Kidney tubule cell (primary cell): ENCODE measurements at regions not wholly inside any gene's neighbourhood (a gene's known extent, or its start where the extent isn't known, plus 50 kb on each side); places are given as distances from the start of the nearest gene placed in this dataset.

Experiments
- DNase-seq: peaks from one replicate; pipeline ENCODE4 v3.0.0-alpha.2; 2018; ENCODE audit warnings: low spot score

DNA sequence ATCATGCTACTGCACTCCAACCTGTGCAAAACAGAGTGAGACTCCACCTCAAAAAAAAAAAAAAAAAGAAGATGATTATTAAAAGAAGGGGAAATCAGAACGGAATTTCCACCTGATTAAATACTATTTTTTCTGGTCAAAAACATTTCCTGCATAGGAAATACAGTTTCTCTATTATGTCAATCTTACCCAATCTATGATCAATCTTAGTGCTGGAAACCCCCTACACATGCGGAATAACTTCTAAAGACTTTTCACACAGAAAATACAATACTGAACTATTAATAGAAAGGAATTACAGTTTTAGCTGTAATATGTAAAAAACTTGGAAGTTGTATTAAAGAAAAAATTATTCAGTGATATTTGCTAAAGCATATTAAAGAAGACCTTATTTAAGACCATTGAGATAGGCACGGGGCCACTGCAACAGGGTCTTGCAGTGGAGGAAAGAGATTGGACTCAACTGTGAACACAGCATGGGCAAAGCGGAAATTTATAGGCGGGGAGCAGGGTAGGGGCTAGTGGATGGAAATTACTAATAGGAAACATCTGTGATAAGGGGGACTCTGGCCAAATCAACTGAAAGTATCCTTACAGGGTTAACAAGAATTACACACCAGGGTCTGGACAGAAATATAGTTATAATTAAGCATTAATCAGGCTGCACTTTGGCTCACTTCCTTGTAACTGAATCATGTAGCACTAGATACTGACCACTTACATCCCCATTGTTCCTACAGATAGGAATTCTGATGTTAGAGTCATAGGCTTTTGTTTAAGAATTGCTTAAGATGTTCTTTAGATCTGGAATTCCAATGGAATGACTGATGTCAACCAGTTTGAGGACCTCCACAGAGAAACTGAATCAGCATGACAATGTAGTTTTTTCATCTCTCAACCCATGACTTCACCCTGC is 411.5 kb upstream of the DDI1 start:
- peak; percentile 98 for DNase-seq

DNA sequence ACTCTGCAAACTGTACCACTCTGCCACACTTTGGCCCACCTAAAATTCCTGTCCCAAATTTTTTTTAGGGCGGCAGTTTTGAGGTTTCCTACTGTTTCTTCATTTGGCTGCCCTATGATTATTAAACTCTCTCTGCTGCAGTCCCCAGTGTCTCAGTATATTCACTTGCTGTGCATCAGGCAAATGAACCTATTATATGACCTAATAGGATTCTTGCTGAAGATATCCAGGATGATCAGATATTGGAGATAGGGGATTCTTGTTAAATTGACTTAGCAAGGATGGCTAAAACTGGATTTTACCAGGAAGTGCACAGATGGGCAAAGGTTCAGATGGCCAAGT is 410.8 kb upstream of the DDI1 start:
- no peak for DNase-seq

DNA sequence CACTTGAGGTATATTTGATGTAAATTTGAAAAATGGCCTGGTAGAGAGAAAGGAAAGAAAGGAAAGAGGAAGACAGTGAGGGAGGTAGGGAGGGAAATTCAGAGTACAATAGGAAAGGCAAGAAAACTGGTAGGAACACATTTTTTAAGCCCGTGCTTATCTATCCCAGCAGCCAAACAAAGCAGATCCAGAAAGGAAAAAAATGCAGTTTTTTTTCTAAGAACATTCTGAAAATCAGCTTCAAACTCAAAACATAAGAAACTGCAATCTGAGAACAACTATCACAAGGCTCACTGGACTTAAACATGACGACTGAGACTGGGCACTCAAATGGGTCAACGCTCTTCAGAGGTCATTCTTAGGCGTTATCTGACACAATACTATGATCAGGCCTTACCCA is 408.3 kb upstream of the DDI1 start:
- DNase-seq: no peak

DNA sequence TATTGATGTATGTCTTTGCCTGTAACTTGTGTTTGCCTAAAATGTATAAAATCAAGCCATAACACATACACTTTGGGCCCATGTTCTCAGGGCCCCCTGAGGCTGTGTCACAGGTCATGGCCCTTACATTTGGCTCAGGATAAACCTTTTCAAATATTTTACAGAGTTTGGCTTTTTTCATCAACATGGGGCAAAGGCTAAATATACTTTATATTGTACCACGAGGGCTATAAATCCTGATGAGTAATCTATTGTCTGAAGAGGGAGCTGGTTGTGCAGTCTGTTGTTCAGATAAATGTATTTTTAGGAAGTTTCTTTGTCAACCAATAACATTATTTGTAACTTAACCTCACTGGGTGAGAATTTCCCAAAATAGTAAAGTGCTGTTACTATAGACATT is 404.6 kb upstream of the DDI1 start:
- no peak for DNase-seq

DNA sequence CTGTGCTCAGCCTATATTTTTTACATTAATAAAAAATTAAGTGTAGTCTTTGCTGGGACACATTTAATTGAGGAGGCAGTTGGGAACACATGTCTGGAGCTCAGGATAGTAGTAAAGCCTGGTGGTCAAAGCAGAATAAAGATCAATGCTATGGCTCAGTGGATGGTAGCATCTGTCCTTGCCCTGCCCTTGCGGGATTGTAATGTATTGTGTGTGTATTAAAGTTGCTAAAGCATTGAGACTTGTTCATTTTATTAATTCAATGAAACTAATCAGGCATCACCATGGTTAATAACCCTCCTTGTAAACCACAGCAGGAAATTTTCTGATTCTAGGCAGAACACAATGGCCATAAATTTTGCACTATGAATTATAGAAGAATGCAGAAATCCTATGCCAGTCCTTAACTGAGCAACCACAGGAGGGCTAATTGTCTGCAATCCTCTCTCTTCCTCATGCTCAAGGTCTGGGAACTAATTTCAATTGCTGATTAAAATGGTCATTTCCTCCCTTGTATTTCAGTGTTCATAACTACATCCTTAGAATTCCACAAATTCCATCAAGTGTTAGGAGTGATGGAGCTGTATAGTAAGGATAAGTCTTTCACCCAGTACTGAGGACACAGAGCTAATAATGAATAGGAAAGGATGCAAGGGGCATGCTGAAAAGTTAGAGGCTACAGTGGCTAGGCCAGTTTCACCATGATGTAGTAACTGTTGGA is 403.2 kb upstream of the DDI1 start:
- peak; percentile 72 for DNase-seq

DNA sequence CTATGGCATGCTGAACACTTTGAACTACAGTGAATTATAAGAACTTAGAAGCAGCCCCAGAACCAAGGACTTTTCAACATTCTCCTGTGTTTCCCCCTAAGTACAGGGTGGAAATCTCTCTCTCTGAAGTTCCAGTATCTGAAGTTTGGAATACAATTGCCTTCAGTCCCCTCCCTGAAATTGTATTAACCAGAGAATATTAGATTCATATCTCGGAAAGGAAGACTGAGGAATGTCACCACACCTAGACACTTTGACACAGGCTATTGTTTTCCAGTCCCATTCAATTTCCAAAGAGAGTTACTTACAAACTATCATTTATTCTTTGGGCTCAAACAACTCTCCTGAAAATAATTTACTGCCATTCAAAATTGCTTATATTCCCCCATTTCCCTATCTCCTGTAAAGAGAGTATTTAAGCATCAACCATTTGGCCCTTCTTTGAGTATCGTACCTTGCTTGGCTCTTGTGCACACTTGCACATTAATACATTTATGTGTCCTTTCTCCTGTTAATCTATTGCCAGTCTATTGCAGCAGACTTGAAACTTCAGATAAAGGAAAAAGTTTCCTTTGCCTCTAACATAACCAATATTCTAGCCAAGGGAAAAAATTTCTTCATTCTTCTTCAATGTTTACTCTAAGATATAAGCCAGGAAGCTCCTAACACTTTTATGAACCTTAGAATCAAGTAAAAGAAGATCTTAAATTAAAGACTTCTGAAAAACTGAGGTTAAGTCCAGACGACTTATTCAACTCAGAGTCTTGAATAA is 402.4 kb upstream of the DDI1 start:
- no peak for DNase-seq

DNA sequence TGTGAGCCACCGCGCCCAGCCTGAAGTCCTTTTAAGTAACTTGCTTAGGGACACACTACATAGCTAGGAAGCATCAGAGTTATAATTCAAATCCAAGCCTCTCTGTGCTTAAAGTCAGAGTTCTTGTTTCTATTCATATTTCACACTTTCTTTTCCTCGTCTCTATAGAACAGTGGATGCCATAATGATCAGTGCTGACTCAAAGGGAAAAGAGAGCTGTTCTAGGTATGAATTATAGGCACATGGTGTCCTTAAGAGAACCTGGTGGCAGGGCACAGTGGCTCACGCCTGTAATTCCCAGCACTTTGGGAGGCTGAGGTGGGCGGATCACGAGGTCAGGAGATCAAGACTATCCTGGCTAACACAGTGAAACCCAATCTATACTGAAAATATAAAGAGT is 400.2 kb upstream of the DDI1 start:
- DNase-seq: no peak

DNA sequence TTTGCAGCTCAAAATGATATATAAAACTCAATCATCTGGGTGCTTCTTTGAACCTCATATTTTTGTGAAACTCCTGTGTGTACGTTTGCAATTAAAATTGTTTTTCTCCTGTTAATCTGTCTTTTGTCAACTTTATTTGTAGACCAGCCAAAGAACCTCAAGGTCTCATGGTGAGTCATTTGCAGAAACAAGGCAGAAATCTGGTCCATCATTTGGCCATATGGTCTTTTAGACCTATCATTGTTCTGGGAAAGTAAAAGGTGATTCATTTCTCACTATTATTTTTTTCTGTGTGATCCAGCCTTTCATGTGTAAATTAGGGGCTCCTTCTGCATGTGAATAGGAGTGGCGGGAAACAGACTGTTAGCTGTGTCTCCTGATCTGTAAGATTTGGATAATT is 399.1 kb upstream of the DDI1 start:
- DNase-seq: no peak

DNA sequence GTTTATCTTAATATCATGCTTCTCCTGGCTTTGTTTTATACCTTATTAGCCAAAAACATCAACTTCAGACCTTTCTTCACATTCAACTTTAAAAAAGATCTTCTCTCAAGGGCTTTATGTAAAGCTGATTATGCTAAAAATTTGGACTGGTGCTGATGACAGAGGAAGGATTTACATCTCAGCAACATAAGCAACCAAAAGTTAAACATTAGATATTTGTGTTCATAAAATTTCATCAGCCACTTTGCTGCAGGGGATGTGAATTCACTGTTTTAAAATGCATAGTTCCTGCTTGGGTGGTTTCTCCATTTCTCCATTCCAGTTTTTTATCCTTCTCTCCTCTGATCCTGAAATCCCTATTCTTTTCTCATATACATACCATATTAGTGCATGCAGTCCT is 398.6 kb upstream of the DDI1 start:
- no peak for DNase-seq

DNA sequence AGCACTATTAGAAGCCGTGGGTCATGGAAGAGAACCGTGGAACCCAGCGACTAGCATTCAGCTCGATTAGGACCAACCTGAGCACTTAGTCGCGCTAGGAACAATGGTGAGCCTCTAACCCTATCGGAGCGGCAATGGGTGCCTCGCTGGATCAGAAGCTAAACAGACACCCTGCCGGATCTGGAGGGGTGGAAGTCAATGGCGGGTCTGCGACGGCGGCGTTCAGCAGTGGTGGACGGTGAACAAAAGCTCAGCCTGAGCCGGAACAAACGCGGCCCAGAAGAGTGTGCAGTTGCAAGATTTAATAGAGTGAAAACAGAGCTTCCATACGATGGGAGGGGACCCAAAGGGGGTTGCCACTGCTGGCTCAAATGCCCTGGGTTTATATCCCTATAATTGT is 391.8 kb upstream of the DDI1 start:
- DNase-seq: no peak

DNA sequence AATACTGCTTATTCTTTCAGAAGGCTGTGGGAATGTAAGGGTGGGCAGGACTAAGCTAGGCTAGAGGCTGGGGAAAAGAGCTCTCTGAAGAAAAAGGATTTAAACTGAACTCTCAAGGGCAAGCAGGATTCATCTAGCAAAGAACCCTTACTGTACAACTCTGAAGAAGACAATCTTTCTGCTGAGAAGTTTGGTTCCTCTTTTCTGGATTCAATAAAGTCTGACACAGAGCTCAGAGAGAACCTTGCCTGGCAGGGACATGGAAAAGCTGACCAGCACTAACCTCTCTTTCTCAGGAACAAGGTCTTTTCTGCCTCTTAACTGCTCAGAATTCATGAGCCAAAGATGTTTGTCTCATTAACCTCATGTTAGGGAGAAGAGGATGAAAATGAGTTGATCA is 388.4 kb upstream of the DDI1 start:
- no peak for DNase-seq

DNA sequence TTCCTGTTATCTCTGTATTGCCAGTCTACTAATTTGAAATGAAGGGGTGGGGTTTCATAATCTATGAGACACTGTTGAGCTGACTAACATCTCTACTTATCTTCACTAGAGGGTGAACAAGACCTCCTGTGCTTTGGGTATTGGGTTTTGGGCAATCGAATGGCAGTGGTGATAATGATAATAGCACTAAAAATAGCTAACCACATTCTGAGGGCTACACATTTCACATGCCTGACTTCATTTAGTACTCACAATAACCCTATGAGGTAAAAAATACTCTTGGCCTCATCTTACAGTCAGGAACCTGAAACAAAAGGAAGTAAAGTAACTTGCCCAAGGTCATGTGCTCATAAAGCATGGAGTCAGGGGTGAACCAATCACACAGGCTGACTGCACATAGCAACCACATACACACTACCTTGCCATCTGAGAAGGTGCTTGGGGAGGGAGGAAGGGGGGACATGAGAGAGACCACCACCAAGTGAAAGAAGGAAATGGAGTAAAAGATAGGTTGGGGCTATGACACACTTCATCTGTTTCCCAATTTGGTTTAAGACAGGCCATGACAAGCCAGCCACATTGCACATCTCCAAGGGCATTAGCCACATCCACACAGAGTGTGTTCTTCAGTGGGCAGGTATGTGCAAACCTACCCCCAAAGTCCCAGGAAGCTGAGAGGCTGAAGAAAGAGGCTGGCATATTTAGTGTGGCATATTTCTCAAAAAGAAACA is 387.6 kb upstream of the DDI1 start:
- DNase-seq: peak; percentile 85

DNA sequence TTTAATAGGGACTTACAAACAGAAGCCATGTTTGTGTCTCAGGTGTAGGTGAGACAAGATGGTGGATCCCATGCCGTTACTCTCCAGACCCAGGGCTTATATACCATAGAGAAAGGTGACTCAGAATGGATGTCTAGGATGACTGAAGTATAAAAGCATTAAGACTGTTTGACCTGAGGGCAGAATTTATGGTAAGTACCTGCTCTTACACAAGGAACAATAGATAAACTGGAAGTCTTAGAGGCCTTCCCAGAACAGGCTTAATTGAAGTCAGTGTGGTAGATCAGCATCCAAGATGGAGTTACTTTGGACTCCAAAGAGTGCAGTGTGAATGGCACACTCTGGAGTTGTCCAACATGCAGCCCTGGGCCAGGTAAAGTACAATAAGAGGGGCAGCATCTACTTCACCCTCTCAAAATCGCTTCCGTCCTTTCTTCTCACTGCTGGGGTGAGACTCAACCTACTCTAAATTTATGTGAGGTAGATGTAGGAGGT is 387.0 kb upstream of the DDI1 start:
- DNase-seq: no peak

DNA sequence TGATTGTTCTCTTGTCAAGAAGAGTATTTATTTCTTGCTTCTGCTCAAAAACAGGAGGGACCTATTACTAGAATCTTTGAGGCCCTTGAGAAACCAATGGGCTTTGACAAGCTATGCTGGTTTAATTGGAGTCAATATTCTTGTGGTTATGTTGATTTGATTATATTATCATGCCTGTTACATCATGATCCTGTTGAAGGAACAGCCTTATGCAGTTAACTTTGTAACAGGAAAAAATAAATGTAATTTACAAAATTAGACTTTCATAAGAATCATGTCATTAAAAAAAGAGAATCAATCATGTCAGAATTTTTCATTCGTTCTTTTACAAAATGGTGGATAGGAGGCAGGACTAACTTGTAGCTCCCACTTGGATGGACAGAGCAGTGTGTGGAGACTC is 386.1 kb upstream of the DDI1 start:
- no peak for DNase-seq

DNA sequence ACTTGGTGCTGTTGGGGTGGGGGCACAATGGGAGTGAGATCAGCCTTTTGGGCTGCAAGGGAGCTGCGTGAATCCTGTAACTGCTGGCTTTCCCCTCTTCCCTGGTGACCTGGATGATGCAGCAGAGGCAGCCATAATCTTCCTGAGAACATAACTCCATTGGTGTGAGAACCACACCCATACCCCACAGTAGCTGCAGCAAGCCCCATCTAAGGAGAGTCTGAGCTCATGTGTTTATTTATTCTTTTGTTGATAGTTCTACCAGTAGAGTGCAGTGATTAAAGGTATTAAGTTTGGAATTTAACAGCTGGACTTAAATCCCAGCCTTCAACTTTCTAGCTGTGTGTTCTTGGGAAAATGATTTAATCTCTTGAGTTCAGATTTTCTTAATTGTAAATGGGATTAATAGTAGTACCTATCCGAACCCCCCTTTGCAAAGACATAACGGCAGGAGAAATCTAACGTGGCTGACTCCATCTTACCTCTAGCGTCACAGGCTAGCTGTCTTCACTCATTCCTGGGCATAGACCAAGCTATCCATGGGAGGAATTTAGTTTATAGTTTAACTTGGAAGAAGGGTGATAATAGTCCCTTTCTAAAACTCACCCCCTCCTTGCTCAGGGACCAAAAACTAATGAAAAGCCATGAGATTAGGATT is 385.0 kb upstream of the DDI1 start:
- DNase-seq: no peak

DNA sequence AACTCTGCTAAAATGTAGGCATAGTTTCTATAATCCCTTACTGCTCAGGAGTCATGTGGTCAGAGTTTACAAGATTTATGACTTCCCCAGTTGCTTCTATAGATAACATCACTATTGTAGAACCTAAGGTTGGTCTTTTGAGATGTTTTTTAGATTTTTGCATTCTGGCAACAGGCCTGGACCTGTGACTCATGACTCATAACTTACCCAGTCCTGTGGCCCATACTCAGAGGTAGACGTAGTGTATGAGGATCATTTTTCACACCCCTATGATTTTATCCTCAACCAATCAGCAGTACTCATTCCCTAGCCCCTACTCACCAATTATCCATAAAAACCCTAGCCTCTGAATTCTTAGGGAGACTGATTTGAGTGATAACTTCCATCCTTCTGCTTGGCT is 384.4 kb upstream of the DDI1 start:
- peak; percentile 49 for DNase-seq

DNA sequence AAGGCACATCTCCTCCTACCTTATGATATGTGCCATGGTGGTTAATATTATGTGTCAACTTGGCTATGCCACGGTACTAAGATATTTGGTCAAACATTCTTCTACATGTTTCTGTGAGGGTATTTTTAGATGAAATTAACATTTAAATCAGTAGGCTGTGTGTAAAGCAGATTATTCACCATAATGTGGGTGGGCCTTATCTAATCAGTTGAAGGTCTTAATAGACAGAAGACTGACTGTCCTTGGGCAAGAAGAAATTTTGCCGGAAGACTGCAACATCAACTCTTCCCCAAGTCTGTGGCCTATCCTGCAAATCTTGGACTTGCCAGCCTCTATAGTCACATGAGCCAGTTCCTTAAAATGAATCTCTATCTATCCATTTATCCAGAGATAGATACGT is 380.1 kb upstream of the DDI1 start:
- no peak for DNase-seq

DNA sequence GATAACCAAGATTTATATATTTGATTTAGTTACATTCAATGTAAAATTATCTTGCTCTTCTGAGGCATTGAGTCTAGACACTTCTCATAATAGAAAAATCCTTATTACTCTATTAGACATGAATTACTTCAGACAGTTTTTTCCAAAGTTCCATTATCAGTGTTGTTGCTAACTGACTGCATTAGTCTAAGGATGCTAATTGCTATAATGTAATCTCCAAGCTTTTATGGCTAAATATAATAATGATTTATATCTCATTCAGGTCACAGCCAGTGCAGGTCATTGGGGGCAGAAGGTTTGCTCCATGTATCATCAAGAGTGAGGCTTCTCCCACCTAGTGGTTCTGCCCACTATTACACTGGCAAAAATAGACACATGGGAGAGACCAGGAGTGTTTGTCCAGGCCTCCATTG is 377.2 kb upstream of the DDI1 start:
- peak; percentile 50 for DNase-seq

DNA sequence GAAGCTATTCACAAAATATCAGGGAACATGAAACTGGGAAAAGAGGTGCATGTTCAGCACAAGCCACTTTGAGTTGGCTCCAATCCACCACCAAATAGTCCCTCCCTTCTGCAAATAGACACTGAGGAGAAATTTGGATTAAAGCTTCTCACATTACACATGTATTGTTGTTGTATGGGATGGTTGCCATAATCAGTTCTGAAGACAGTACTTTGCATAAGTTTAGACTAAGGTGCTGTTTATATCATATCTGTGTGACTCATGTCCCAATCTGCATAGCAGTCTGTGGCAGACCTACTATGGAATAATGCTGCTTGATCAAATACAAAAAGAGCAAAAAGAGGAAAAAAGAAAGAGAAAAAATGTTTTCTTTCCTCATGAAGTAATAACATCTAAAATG is 376.7 kb upstream of the DDI1 start:
- no peak for DNase-seq

DNA sequence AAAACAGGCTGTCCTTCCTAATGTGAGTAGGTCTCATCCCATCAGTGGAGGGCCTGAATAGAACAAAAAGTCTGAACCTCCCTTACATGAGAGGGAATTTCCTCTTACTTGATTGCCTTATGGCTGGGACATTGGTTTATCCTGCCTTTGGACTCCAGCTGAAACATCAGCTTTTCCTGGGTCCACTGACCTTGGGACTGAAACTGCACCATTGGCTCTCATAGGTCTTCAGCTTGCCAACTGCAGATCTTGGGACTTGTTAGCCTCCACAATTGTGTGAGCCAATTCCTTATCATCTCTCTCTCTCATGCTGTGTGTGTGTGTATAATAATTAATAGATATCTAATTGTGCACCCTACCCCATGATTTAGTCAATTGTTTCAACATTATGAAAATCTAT is 375.3 kb upstream of the DDI1 start:
- DNase-seq: no peak

DNA sequence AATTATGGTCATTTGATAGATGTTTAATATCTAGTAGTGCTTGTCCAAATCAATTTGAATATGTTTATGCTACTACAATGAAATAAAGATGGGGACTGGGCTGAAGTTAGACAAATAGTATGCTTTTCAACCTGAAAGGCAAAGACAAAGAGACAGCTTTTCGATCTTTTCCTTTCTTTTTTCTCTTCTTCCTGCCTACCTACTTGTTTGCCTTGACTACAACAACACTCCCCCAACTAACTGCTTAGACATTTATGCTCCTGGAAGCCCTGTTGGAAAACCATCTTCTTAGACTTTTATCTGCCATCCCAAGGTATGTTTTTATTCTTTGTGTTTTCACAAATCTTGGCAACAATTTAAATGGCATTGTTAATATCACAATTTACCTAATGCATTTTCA is 374.4 kb upstream of the DDI1 start:
- DNase-seq: no peak

DNA sequence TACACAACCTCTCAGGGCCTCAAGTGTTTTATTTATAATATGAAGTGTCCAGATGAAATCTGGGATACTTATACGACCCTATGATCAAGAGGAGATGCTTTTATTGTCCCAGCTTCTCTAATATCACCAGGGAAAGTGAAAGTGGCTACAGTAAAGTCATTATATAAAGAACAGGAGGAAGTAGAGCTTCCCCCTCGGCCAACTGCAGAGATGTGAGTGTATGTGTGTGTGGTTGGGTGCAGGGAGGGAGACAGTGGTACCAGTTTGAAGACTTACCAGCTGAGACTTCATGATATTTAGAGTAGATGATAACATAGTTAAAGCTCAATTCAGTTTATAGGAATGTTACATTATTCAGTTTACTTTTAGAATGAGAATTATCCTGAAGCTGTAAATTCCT is 373.6 kb upstream of the DDI1 start:
- peak; percentile 21 for DNase-seq
